ELF-1 (cell line): ENCODE measurements at regions not wholly inside any gene's neighbourhood (a gene's known extent, or its start where the extent isn't known, plus 50 kb on each side); places are given as distances from the start of the nearest gene placed in this dataset.

Source experiments
- DNase-seq: peaks from one replicate; pipeline ENCODE4 v3.0.0-alpha.2; 2016; ENCODE audit warnings: low read depth, low spot score

DNA sequence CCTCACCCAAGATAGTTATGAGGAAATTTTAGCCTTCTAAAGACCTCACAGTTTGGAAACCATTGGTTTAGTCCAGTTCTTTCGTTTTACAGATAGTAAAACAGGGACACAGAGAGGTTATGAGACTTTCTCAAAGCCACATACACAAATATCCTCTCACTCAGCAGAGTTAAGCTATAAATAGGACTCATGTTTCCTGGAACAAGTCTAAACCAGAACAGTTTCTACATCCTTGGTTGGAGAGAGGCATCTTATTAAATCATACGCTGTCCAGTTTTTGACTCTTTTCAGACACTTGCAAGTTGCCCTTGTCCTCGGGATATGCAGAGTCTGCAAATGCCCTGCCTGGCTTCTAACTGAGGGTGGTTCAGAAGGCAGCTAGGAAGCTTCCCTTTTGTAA is 462.1 kb upstream of the DEPDC1 start:
- no peak for DNase-seq

DNA sequence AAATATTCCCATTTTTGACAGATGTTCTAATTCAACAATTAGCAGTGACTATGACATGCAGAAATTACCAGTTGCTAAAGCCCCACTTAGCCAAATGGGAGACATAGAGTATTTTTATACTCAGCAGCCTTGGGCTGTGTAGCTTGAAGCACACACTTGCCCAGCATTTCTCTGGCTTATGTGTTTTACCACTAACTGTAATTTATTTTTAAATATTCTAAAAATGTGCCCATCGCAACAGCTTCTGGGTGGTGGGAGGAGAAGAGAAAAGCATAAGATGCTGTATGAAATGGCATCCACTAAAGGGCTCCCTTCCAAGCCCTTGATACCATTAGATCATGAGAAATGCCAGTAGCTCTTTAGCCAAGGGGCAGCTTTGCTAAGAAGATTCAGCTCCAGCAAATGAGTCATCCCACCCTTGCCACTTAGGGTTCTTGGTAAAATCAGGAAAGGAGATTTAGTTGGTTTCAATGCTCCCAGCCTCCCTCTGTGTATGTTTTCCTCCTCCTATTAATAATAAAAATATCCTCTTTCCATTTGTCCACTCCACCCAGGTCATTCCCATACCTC is 462.7 kb upstream of the DEPDC1 start:
- DNase-seq, result no peak

DNA sequence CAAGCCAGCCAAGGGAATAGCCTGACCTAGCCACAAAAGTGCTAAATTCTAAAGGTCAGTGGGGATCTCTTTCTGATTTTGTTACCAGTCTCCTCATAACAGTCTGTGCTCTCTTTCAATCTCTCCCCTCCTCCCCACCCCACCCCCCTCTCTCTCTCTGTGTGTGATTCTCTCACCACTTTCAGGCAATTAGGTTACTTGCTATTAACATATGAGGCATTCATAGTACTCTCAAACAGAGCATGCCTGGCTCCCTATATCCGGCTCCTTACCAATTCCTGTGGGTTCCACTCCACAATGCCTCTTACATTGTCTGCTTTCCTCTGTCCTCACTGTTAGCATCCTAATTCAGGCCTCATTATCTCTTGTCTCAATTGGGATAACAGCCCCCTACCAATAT is 464.3 kb upstream of the DEPDC1 start:
- no peak for DNase-seq

DNA sequence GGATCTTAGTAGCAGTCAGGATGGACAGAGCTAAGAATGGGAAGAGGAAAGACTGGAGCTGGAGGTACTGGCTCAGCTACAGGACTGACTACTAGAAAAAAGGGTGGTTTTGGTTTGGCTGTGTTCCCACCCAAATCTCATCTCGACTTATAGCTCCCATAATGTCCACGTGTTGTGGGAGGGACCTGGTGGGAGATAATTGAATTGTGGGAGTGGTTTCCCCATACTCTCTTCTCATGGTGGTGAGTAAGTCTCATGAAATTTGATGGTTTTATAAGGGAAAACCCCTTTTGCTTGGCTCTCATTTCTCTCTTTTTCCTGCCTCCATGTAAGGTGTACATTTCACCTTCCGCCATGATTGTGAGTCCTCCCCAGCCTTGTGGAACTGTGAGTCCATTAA is 466.5 kb upstream of the DEPDC1 start:
- DNase-seq, result no peak

DNA sequence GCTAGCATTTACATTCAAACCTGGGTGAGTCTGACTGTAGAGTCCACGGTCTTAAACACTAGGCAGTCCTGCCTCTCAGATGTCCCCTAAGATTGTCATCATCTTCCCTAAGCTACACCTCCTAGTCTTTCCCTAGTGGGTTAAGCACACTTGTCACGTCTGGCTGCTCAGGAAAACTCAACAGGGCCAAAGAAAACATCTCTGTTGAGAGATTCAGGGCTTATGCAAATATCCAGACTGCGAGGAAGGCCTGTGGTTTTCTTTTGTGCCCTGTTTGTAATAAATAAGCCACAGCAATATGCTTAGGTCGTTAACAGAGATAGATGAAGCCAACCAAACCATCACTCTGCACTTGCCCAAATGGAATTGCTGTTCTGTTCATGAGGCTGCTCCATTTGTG is 472.6 kb upstream of the DEPDC1 start:
- no peak for DNase-seq

DNA sequence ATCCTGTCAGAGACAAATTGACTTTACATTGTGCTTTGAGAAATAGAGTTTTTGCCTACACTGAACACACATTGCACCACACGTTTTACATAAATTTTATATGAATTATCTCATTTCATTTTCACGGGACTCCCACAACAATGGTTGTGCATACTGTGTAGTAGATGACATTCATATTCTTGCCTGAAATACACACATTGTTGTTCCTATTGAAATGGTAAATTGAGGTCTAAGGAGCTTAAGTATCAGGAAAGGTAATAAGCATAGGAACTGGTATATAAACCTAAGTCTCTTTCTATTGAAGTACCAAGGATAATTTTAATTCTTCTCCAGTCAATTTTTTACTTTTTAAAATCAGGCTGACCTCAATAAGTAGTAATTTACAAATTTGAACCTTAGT is 473.7 kb upstream of the DEPDC1 start:
- DNase-seq, result no peak

DNA sequence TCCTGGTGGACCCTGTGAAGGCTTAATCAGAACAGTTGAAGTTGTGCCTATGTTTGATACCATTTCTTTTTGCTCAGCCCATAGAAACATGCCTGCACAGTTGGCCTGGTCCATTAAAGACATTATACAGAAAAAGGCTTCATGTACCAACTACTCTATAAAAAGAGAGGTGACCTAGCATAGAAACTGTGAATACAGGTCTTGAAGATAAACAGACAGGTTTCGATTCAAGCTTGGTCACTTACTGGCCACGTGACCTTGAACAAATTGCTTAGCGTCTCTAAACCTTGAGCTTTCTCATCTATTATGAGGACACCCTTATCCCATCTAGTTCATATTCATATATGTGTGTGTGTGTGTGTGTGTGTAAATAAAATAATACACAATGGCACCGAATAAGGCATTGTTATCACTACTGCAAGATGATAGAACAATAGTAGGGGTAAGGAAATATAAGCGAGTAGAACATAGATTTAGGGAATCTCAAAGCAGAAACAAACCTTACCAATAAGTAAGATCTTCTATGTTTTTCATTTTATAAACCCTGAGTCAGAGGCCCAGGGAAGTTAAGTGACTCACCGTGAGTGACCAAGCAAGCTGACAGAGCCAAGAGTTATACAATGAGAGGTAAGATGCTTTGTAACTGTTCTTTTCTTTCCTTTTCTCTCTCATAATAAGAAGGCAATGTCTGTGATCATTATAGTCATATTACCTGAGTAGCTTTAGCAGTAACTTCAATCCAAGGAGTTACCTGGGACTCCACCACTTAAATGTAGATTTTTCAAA is 476.8 kb upstream of the DEPDC1 start:
- no peak for DNase-seq

DNA sequence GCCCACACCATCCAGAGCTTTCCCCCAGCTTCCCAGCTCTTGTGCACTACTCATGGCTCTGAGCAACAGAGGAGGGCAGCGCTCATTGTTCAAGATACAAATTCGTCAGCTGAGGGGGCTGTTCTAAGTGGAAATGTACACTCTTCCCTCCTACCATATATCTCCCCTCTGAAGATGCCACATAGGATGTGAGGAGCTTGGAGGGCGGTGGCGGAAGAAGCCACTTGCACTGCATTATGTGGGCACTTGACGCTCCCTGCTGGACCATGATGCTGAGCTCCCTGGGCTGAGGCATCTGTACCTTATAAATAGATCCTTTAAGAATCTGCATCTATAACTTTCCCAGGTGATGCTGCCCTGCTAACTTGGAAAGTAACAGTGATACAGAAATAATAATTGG is 477.6 kb upstream of the DEPDC1 start:
- DNase-seq, result no peak

DNA sequence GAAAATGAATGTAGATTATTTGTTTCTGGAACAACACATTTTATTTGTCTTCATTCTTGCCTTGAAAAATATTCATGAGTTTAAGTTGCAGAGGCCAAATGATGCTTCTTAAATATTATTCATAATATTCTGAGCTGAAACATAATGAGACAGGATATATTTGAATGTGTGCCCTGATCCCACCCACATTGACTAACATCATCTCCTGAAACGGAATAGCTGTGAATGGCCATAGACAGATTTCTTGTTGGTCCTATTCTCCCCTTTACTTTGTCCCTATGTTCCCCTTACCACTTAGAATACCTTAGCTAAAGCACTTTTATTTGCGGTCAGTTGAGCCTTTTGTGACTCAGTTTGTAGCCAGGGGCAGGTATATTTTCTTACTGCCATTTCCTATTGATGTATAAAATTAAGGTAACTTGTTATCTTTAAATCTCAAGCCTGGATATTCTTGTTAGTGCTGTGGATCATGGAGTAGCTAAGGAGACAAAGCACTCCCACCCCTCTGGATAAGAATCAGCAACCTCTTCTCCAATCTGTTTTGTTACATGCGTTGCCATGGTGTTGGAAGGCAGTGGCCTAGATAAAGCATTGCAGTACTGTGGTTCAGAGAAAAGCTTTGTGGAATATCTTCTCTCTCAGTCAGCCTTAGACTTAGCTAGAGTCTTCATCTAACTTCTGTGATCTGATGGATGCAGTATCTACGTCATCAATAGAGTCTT is 478.5 kb upstream of the DEPDC1 start:
- DNase-seq, result peak; percentile 41

DNA sequence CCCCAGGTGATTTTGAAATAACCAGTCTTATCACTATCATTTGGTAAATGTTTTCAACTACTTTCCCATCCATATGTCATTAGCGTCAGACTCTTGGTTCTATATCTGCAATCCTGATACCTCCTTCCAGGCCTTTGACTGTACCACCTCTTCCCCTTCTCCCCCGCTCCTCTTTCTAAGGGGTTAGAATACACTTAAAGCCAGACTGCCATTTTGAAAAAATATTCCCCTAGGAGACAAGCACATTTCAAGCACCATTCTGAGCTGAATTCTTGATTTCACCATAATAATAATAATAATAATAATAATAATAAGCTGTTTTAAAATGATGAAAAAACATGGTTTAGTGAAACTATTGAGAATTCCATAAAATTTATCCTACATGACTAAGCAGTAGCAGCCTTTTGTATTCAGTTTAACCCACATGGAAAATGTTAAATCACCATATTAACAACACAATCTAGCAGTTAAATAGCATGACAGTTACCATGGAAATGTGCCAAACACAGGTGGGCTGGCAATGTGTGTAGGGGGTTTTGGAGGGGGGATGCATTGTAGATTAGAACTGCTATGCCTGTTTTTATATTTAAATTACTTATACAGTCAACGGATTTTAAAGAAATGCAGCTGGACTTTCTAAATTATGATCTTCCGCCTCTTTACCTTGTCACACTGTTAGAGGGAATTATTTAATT is 480.2 kb upstream of the DEPDC1 start:
- DNase-seq, result no peak

DNA sequence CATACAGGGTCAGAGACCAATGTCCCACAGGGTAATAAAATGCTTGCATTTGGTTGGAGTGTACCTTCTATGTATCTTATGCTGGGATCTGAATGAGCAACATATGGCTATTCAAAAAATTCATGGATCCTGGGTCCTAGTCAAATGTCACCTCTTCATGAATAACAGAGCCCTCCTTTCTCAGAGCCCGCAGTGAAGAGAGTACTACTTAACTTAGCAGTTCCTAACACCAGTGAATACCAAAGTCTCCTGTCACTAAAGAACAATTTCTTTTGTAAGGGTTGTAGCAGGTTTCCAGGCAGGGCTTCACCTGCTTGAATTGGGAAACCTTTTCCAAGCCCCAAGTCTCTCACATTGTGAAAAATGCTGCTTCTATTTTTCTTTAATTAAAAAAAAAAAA is 483.0 kb upstream of the DEPDC1 start:
- no peak for DNase-seq

DNA sequence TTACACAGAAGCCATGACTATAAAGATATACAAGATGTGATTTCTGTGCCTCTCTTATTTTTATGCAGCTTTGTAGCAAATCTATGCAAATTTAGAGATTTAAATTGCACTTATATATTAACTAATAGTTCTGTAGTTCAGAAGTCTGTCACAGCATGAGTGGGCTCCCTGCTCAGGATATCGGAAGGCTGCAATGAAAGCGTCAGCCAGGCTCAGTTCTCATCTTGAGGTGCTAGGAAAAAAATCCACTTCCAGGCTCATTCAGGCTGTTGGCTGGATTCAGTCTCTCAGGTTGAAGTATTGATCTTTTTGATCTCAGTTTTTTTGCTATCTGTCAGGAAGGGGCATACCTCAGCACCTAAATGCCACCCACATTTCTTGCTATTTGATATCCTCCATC is 487.4 kb upstream of the DEPDC1 start:
- no peak for DNase-seq

DNA sequence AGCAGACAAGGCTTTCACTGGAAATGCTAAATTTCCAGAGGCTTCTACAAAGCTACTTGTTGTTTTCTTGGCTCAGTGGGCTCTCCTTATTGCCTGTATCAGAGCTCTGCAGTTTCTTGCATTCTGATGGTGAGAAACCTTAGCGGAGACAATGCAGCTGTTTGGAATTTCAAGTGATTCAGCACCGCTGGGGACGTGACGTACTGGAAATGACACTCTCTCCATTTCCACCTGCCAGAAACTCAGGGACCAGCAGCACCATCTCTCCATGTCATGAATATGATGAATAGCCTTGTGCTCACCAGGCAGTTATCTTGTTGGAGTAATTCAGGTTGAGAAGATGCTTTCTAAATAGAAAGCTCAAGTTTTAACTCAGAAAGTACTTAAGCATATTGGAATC is 497.2 kb upstream of the DEPDC1 start:
- no peak for DNase-seq

DNA sequence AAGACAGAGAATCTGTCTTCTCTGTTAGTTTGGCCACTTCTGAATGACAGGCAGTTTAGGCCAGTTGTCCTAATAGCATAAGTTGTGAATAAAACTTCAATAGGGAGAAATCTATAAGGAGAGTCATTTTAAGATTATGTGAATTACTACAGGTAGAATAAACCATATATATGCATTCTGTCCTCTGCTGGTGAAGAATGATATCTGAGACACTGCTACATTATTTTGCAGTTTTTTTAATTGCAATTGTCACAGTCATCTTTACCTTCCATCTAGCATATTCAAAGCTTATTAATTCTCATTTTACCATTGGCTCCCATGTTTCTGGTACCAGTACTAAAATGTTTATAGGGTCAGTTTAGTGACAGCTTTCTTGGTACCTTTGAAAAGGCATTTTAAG is 519.6 kb upstream of the DEPDC1 start:
- no peak for DNase-seq

DNA sequence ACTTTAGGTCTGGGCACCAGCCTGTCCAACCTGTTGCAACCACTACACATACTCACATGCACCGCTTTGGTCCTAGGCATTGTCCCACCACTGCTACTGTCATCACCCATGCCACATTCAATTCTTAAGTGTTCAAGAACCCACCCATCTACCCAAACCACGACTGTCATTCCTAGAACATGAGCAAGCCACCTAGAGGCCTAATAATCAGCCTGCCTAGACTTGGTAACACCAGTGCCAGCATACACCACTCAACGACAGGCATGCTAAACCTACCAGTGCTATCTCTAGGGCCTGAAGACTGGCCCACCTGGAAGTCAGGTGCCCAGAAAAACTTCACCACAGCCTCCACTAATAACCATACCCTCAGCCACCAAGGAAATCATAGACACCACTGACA is 532.8 kb upstream of the DEPDC1 start:
- DNase-seq, result no peak

DNA sequence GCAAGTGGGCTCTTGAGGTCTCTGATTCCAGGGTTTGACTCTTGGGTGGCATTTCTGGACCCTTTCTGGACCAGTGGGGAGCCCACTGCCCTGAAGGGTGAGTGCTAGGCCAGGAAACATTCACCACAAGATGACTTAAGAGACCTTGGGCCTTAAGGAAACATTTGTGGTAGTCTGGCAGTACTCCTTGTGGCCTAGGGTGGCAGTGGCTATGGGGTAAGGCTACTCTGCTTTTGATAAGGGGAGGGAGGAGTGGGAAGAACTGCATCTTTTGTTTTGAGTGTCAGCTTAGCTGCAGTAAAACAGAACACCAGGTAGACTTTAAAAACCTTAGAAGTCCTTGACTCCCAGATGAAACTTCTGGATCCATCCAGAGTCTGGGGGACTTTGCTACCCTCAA is 529.3 kb upstream of the LRRC7 start:
- no peak for DNase-seq

DNA sequence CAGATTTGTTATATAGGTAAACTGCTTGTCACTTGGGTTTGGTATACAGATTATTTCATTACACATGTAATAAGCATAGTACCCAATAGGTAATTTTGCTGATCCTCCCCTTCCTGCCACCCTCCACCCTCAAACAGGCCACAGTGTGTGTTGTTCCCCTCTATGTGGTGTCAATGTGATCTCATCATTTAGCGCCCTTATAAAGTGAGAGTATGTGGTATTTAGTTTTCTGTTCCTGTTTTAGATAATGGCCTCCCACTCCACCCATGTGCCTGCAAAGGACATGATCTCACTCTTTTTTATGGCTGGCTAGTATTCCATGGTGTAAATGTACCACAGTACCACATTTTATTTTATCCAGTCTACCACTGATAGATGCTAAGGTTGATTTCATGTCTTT is 522.1 kb upstream of the LRRC7 start:
- DNase-seq, result no peak

DNA sequence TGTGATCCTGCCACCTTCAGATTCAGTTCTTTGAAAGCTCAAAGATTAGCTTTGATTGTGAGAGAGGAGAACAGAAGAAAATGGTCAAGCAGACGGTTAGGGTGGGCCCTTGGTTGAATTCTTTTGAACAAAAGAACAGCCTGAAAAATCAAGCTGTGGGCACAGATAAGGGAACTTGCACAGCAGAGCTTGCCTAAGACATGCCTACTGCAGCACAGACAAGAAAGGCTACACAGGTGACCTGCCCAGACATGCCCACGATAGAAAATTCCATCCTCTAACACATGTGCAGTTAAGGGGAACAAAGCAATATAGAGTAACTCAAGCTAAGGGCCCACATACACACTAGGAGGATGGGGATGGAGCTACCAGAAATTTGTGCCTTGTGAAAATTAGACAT is 512.5 kb upstream of the LRRC7 start:
- no peak for DNase-seq

DNA sequence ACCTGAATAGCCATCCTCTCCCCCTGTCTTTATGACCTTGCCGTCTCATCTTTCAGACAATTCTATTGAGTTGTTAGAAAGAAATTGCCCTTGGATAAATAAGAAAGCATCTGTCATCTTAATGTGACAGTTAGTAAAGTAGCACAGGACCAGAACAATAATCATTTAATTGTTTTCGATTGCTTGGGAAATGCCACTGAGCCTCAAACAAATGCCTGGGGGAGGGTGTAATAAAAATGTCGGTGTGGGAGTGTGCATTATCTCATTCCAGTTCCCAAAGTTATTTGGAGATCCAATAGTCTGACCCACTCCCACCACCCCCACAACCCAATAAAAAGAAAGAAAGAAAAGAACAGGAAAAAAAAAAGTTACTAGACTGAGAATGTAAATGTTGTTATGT is 509.3 kb upstream of the LRRC7 start:
- DNase-seq, result no peak

DNA sequence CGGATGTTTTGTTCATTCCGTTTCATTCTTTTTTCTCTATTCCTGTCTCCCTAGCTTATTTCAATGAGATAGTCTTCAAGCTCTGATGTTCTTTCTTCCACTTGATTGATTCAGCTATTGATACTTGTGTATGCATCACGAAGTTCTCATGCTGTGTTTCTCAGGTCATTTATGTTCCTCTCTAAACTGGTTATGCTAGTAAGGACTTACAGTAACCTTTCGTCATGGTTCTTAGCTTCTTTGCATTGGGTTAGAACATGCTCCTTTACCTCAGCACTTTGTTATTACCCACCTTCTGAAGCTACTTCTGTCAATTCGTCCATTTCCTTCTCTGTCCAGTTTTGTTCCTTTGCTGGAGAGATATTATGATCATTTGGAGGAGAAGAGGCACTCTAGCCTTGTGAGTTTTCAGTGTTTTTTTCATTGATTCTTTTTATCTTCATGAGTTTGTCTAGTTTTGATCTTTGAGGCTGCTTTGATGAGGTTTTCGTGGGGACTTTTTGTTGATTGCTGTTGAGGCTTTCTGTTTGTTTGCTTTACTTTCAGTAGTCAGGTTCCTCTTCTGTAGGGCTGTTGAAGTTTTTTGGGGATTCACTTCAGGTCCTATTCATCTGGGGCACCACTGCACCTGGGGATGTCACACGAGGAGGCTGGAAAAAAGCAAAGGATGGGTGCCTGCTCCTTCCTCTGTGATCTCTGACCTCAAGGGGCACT is 496.9 kb upstream of the LRRC7 start:
- DNase-seq, result no peak

DNA sequence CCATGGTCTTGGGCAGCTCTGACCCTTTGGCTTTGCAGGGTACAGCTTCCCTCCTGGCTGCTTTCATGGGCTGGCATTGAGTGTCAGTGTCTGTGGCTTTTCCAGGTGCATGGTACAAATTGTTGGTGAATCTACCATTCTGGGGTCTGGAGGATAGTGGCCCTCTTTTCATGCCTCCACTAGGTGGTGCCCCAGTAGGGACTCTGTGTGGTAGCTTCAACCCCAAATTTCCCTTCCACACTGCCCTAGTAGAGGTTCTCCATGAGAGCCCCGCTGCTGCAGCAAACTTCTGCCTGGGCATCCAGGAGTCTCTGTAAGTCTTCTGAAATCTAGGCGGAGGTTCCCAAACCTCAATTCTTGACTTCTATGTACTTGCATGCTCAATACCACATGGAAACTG is 494.5 kb upstream of the LRRC7 start:
- no peak for DNase-seq

DNA sequence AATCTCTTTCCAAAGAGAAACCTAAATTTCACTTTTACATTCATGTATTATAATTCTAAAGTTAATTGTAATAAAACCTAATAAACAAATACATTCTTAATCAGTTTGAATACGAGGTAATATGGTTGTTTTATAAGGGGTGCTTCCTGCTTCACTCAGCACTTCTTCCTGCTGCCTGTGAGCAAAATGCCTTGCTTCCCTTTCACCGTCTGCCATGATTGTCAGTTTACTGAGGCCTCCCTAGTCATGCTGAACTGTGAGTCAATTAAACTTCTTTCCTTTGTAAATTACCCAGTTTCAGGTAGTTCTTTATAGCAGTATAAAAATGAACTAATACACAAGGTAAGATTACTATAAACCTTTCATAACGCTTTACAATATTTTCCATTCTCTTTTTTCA is 491.1 kb upstream of the LRRC7 start:
- no peak for DNase-seq
